ENCODE measurements at regions not wholly inside any gene's neighbourhood (a gene's known extent, or its start where the extent isn't known, plus 50 kb on each side); places are given as distances from the start of the nearest gene placed in this dataset.
"Not testable (repeated sequence)": the region's sequence is repeated elsewhere in the genome, so short reads cannot be mapped to it uniquely, and the experiment has no call there.

- no peak overlapping the region for H3K9ac ChIP-seq (ENCODE audit: low read depth, low read length)
- no peaks in the 10 kb centered on the region for H3K27me3 ChIP-seq (ENCODE audit: control insufficient read depth, insufficient read depth, low read length)
- H3K4me3 ChIP-seq (ENCODE audit: low read depth, low read length) = no peak overlapping the region
- H3K4me1 ChIP-seq (ENCODE audit: control insufficient read depth, insufficient read depth, low read length) = no peaks in the 10 kb centered on the region
- H3K36me3 ChIP-seq (ENCODE audit: control insufficient read depth, insufficient read depth, low read length) = no peaks in the 10 kb centered on the region
- H3K9me3 ChIP-seq (ENCODE audit: control insufficient read depth, insufficient read depth, low read length) = no peaks in the 10 kb centered on the region
Observed at GRCh38 chr15:87715252-87715651, 541.3 kb downstream of the NTRK3 start.

DNA sequence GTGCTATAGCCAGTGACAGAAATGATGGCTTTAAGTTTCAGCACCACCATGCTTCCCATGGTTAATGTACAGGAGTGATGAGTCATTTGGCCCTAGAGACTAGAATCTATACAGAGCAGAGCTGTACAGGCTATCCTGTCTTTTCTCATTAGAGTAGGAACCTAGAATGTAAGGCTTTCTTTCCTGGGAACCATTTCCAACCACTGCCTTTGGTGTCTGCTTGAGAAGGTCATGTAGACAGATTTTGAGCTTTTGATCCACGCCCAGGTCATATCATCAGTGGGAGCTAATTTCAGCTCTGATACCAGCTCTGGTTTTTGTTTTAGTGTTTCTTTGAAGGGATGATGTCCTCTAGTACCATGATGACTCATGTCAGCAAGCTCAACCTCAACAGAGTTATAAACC, 543.1 kb downstream of the NTRK3 start:
- Histone ChIP-seq H3K4me1 (ENCODE audit: control insufficient read depth, insufficient read depth, low read length) (no peaks in the 10 kb centered on the region), H3K27me3 (ENCODE audit: control insufficient read depth, insufficient read depth, low read length) (no peaks in the 10 kb centered on the region), H3K4me3 (ENCODE audit: low read depth, low read length) (no peak overlapping the region), H3K36me3 (ENCODE audit: control insufficient read depth, insufficient read depth, low read length) (no peaks in the 10 kb centered on the region), H3K9ac (ENCODE audit: low read depth, low read length) (no peak overlapping the region), H3K9me3 (ENCODE audit: control insufficient read depth, insufficient read depth, low read length) (no peaks in the 10 kb centered on the region)

DNA sequence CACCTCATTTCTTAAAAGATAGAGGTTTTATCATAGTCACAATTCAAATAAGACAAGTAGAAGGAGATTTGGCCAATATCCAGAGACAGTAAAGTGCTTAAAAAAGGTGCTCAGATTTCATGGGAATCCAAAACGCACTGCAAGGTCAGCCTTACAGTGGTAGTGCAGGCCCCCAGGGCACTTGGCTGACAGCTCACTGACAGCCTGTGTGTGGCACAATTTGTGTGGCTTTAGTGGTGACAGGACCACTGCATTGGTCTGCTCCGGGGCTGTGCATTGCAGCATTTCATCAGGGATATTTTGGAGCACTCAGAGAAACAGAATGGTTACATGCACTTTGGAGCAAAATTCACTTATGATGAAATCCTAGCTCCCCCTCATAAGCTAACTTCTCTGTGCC, 544.3 kb downstream of the NTRK3 start:
- Histone ChIP-seq H3K4me3 (ENCODE audit: low read depth, low read length) (no peak overlapping the region), H3K36me3 (ENCODE audit: control insufficient read depth, insufficient read depth, low read length) (no peaks in the 10 kb centered on the region), H3K27me3 (ENCODE audit: control insufficient read depth, insufficient read depth, low read length) (no peaks in the 10 kb centered on the region), H3K9ac (ENCODE audit: low read depth, low read length) (no peak overlapping the region), H3K4me1 (ENCODE audit: control insufficient read depth, insufficient read depth, low read length) (no peaks in the 10 kb centered on the region), H3K9me3 (ENCODE audit: control insufficient read depth, insufficient read depth, low read length) (no peaks in the 10 kb centered on the region)

GRCh38 chr15:87711026-87711425, 545.5 kb downstream of the NTRK3 start:
- Histone ChIP-seq H3K36me3 (ENCODE audit: control insufficient read depth, insufficient read depth, low read length) (no peaks in the 10 kb centered on the region), H3K27me3 (ENCODE audit: control insufficient read depth, insufficient read depth, low read length) (no peaks in the 10 kb centered on the region), H3K9me3 (ENCODE audit: control insufficient read depth, insufficient read depth, low read length) (no peaks in the 10 kb centered on the region), H3K9ac (ENCODE audit: low read depth, low read length) (no peak overlapping the region), H3K4me1 (ENCODE audit: control insufficient read depth, insufficient read depth, low read length) (no peaks in the 10 kb centered on the region), H3K4me3 (ENCODE audit: low read depth, low read length) (no peak overlapping the region)

DNA sequence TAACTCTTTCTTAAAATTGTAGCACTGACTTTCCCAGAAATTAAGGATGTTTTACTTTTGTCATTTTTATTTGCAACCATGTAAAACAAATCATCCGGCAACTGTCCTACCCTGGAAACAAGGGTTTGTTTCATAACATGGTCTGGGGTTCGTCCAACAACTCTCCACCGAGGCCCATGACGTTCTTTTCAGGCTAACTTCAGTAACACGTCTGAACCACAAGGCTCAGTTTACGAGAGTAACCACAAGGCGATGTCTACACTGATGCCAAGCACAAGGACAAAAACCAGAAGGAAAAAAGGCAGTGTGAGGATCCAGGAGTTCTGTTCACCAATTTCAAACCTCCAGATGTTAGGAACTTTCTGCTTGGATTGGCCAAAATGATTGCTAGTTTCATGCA, 546.1 kb downstream of the NTRK3 start:
- Histone ChIP-seq H3K27me3 (ENCODE audit: control insufficient read depth, insufficient read depth, low read length) (no peaks in the 10 kb centered on the region), H3K4me1 (ENCODE audit: control insufficient read depth, insufficient read depth, low read length) (no peaks in the 10 kb centered on the region), H3K36me3 (ENCODE audit: control insufficient read depth, insufficient read depth, low read length) (no peaks in the 10 kb centered on the region), H3K9me3 (ENCODE audit: control insufficient read depth, insufficient read depth, low read length) (no peaks in the 10 kb centered on the region), H3K4me3 (ENCODE audit: low read depth, low read length) (no peak overlapping the region), H3K9ac (ENCODE audit: low read depth, low read length) (no peak overlapping the region)

DNA sequence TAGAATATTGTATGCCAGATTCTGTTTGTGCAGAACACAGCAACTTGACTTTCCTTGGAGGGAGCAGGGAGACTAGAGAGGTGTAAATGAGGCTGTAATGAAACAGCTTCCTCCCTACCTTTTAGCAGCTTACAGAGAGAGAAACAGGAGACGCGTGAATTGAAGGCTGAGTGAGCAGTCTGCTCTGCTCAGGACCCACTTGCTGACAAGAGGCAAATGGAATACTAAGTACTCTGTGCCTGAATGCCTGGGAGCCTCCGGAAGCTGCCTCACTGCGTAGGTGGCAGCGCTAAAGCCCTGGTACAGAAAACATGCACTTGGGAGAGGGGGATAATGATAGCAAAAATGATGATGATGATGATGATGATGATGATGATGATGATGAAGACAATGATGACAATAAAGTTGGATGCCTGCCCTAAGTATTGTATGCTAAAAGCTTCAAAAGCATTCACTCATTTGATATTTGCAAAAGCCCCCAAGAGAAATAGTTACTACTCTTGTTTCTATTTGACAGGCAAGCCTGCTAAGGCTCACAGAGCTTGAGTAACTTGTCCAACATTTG, 548.9 kb downstream of the NTRK3 start:
- H3K4me1 ChIP-seq (ENCODE audit: control insufficient read depth, insufficient read depth, low read length) = no peaks in the 10 kb centered on the region
- no peaks in the 10 kb centered on the region for H3K27me3 ChIP-seq (ENCODE audit: control insufficient read depth, insufficient read depth, low read length)
- H3K9me3 ChIP-seq (ENCODE audit: control insufficient read depth, insufficient read depth, low read length) = no peaks in the 10 kb centered on the region
- no peak overlapping the region for H3K9ac ChIP-seq (ENCODE audit: low read depth, low read length)
- H3K36me3 ChIP-seq (ENCODE audit: control insufficient read depth, insufficient read depth, low read length) = no peaks in the 10 kb centered on the region
- no peak overlapping the region for H3K4me3 ChIP-seq (ENCODE audit: low read depth, low read length)

DNA sequence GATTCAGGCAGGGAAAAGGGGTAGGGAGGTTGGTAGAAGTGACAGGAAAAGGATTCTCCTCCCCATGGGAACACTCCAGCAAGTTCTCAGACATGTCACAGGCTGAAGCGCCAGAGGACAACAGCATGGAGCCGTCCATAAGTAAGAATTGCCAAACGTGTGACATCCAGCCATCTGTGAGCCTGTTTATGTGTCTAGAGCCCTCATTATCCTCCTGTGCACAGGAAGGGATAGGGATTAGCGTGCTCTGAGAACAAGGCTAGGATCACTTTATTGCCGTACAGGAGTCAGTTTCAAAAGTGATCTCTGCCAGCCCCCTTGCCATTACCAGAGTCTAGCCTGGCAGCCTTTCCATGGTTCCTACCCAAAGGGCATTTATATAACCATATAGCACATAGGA, 549.5 kb downstream of the NTRK3 start:
- Histone ChIP-seq H3K4me1 (ENCODE audit: control insufficient read depth, insufficient read depth, low read length) (no peaks in the 10 kb centered on the region), H3K9me3 (ENCODE audit: control insufficient read depth, insufficient read depth, low read length) (no peaks in the 10 kb centered on the region), H3K27me3 (ENCODE audit: control insufficient read depth, insufficient read depth, low read length) (no peaks in the 10 kb centered on the region), H3K4me3 (ENCODE audit: low read depth, low read length) (no peak overlapping the region), H3K9ac (ENCODE audit: low read depth, low read length) (no peak overlapping the region), H3K36me3 (ENCODE audit: control insufficient read depth, insufficient read depth, low read length) (no peaks in the 10 kb centered on the region)

DNA sequence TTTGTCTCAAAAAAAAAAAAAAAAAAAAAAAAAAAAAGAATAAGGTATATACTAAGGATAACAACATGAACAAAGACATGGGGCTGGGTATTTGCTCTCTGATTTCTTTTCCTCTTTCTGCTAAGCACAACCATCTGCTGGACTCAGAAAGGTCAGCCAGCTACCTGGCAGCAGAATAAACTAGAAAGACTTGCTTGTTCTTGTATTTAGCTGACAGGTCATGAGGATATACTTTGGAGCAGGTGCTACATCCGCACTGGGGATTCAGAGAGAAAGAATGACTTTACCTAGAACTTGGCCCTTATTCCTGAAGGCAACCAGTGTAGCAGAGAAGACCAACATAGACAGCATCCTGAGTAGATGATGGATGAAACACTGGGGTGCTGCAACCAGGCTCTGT, 550.5 kb downstream of the NTRK3 start:
- Histone ChIP-seq H3K4me1 (ENCODE audit: control insufficient read depth, insufficient read depth, low read length) (no peaks in the 10 kb centered on the region), H3K9ac (ENCODE audit: low read depth, low read length) (no peak overlapping the region), H3K36me3 (ENCODE audit: control insufficient read depth, insufficient read depth, low read length) (no peaks in the 10 kb centered on the region), H3K4me3 (ENCODE audit: low read depth, low read length) (no peak overlapping the region), H3K27me3 (ENCODE audit: control insufficient read depth, insufficient read depth, low read length) (no peaks in the 10 kb centered on the region), H3K9me3 (ENCODE audit: control insufficient read depth, insufficient read depth, low read length) (no peaks in the 10 kb centered on the region)

DNA sequence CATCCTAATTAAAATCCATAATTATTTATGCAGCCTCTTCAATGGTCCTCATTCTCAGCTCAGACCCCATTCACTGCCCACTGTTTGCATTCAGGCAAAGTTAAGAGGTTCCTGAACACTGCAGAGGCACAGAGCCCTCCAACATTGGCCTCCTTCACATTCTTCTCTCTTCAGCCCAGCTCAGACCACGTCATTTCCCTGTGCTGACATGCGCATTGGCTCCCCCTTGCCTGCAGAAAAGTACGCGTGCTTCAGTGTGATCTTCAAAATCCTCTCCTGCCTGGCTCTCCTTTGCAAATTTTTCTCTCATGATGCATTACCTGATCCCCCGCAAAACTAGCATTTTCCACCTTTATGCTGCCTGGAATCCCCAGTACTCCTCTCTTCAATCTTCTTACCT, 552.3 kb downstream of the NTRK3 start:
- Histone ChIP-seq H3K4me1 (ENCODE audit: control insufficient read depth, insufficient read depth, low read length) (no peaks in the 10 kb centered on the region), H3K36me3 (ENCODE audit: control insufficient read depth, insufficient read depth, low read length) (no peaks in the 10 kb centered on the region), H3K27me3 (ENCODE audit: control insufficient read depth, insufficient read depth, low read length) (no peaks in the 10 kb centered on the region), H3K9ac (ENCODE audit: low read depth, low read length) (no peak overlapping the region), H3K4me3 (ENCODE audit: low read depth, low read length) (no peak overlapping the region), H3K9me3 (ENCODE audit: control insufficient read depth, insufficient read depth, low read length) (no peaks in the 10 kb centered on the region)

DNA sequence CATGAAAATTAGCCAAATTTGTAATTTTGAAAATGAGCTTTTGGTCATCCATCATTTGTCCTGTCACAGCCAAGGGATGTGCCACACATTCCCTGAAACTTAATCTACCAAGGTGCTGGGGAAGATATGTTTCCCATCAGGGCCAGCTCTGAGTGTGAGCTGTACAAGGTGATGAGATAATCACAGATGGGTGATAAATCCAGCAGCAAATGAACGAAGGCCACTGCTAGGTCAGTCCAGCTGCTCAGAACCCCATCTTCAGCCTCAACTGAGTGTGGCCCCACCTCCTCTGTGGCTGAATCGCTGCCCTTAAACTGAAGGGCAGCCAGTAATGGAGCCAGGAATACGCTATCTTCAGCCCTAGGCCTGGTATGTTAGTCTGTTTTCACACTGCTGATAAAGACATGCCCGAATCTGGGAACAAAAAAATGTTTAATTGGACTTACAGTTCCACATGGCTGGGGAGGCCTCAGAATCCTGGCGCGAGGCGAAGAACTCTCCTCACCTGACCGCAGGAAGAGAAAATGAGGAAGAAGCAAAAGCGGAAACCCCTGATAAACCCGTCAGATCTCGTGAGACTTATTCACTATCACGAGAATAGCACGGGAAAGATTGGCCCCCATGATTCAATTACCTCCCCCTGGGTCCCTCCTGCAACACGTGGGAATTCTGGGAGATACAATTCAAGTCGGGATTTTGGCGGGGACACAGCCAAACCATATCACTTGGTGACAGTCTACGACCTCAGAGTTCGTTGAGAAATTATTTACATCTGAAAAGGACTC, 553.0 kb downstream of the NTRK3 start:
- Histone ChIP-seq H3K36me3 (ENCODE audit: control insufficient read depth, insufficient read depth, low read length) (no peaks in the 10 kb centered on the region), H3K9ac (ENCODE audit: low read depth, low read length) (no peak overlapping the region), H3K9me3 (ENCODE audit: control insufficient read depth, insufficient read depth, low read length) (no peaks in the 10 kb centered on the region), H3K27me3 (ENCODE audit: control insufficient read depth, insufficient read depth, low read length) (no peaks in the 10 kb centered on the region), H3K4me1 (ENCODE audit: control insufficient read depth, insufficient read depth, low read length) (no peaks in the 10 kb centered on the region), H3K4me3 (ENCODE audit: low read depth, low read length) (no peak overlapping the region)

GRCh38 chr15:87702270-87702669, 554.3 kb downstream of the NTRK3 start:
- Histone ChIP-seq H3K9me3 (ENCODE audit: control insufficient read depth, insufficient read depth, low read length) (no peaks in the 10 kb centered on the region), H3K27me3 (ENCODE audit: control insufficient read depth, insufficient read depth, low read length) (no peaks in the 10 kb centered on the region), H3K4me3 (ENCODE audit: low read depth, low read length) (no peak overlapping the region), H3K4me1 (ENCODE audit: control insufficient read depth, insufficient read depth, low read length) (no peaks in the 10 kb centered on the region), H3K9ac (ENCODE audit: low read depth, low read length) (no peak overlapping the region), H3K36me3 (ENCODE audit: control insufficient read depth, insufficient read depth, low read length) (no peaks in the 10 kb centered on the region)

- not testable (repeated sequence) for H3K36me3 ChIP-seq (ENCODE audit: control insufficient read depth, insufficient read depth, low read length); H3K9ac ChIP-seq (ENCODE audit: low read depth, low read length); H3K4me3 ChIP-seq (ENCODE audit: low read depth, low read length); H3K9me3 ChIP-seq (ENCODE audit: control insufficient read depth, insufficient read depth, low read length); H3K4me1 ChIP-seq (ENCODE audit: control insufficient read depth, insufficient read depth, low read length); H3K27me3 ChIP-seq (ENCODE audit: control insufficient read depth, insufficient read depth, low read length)
Observed at GRCh38 chr15:87698467-87698866, 558.1 kb downstream of the NTRK3 start.
